ENCODE measurements at regions not wholly inside any gene's neighbourhood (a gene's known extent, or its start where the extent isn't known, plus 50 kb on each side); places are given as distances from the start of the nearest gene placed in this dataset.

- TF ChIP-seq, protein P1, sequence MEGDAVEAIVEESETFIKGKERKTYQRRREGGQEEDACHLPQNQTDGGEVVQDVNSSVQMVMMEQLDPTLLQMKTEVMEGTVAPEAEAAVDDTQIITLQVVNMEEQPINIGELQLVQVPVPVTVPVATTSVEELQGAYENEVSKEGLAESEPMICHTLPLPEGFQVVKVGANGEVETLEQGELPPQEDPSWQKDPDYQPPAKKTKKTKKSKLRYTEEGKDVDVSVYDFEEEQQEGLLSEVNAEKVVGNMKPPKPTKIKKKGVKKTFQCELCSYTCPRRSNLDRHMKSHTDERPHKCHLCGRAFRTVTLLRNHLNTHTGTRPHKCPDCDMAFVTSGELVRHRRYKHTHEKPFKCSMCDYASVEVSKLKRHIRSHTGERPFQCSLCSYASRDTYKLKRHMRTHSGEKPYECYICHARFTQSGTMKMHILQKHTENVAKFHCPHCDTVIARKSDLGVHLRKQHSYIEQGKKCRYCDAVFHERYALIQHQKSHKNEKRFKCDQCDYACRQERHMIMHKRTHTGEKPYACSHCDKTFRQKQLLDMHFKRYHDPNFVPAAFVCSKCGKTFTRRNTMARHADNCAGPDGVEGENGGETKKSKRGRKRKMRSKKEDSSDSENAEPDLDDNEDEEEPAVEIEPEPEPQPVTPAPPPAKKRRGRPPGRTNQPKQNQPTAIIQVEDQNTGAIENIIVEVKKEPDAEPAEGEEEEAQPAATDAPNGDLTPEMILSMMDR (IDR thresholded peaks at IDR 0.05), result no peak
Measured at GRCh38 chr7:24073651-24074420, 210.2 kb upstream of the NPY start.

DNA sequence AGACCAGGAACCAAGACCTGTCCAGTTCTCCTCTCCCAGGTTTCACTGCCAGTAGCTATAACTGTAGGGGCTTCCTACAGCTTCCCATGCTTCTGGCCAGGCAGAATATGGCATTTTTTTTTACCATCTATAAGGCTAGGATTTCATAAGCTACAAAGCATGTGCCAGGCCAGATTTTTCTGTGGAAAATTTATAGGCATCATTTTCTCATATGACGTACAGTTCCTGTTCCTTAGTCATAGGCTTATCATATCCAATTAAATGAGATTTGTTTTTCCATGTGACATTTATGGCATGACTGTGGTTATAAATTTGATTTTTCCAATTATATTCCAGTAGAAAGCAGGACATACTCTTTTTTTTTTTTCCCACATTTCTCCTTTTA lies 208.6 kb upstream of the NPY start:
- TF ChIP-seq, protein P1 (IDR thresholded peaks at IDR 0.05), result no peak

DNA sequence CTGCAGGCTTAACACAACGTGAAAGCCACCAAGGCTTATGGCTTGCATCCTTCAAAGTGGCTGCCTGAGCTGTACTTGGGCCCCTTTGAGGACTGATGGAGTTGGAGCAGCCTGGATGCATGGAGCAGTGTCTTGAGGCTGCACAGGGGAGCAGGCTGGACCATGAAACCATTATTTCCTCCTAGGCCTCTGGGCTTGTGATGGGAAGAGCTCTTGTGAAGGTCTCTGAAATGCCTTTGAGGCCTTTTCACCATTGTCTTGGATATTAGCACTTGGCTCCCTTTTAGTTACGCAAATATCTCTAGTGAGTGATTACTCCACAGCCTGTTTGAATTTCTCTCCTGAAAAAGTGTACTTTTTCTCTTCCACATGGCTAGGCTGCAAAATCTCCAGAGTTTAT lies 201.2 kb upstream of the NPY start:
- TF ChIP-seq, protein P1 (IDR thresholded peaks at IDR 0.05), result no peak

DNA sequence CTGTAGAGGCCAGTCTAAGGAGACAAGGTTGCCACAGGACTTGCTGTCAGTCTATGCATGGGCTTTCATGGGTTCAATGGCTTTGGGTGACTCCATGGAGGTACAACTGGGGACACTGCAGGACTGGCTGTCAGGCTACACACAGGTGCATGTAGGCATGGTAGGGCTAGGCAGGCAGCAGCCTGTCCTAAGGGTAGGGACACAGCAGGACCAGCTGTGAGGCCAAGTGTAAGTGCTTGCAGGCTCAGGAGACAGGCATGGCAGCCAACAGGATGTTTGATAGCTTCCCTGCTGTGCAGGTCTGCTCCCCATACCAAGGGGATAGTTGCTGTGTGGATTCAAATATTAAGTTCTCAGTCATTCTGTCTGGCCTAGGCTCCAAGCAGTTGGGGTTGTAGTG lies 181.0 kb upstream of the NPY start:
- TF ChIP-seq, protein P1 (IDR thresholded peaks at IDR 0.05), result no peak

- TF ChIP-seq, protein P1 (IDR thresholded peaks at IDR 0.05), result no peak
Measured at GRCh38 chr7:24108906-24109376, 175.0 kb upstream of the NPY start.

- TF ChIP-seq, protein P1 (IDR thresholded peaks at IDR 0.05), result no peak
Measured at GRCh38 chr7:24110056-24110455, 173.9 kb upstream of the NPY start.

DNA sequence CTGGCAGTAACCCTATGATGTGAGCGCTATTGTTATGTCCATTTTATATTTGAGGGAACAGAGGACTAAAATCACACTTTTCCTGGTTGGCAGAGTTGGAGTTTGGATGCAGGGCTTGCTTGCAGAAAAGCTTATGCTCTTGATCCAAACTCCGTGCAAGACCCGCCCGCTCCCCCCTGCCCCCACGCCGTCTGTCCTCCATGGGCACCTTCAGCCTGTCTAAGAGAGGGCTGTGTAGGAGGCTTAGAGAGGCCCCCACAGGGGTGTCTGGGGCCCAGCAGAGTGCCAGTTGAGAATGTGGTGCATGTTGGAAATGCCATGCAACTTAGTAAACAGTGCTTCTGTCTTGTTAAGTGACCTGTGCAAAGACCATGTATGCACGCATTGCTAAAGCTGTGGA lies 170.5 kb upstream of the NPY start:
- TF ChIP-seq, protein P1 (IDR thresholded peaks at IDR 0.05), result no peak
